ENCODE measurements at regions not wholly inside any gene's neighbourhood (a gene's known extent, or its start where the extent isn't known, plus 50 kb on each side); places are given as distances from the start of the nearest gene placed in this dataset.

DNA sequence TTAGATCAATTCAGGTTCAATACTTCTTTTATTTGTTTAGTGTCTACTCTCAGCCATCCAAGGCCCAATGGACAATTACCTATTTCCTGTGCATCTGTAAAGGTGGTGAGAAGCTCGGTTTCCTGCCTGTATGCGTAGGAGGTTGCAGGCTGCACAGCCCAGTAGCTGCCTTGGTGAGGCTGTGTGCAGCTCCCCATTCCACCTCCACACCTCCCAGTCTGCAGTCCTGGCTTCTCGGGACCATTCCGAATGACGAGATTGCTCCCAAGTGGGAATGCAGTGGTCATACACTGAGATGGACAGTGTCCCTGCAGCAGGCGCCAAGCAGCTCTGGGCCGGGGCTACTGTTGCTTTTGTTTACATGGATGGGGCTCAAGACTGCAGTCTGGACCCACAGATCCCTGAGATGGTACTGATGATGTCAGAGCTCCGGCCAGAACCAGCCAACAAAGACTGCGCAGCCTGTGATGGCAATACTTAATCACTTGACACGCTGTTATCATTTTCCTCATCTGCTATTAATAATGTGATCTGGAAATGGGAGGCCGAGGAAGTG is 206.1 kb upstream of the IRX1 start:
- H3K27me3 ChIP-seq (ENCODE audit: control insufficient read depth in 3 of 3, insufficient read depth in 3 of 3, low read length in 3 of 3): peaks cover 0 to 4% (median 4%) of the 10 kb centered on the region in 3 donors
- H3K27ac ChIP-seq (ENCODE audit: low read depth, low read length): no peak overlapping the region
- peaks cover 1 to 10% (median 9%) of the 10 kb centered on the region in 3 donors for H3K4me1 ChIP-seq (ENCODE audit: control insufficient read depth in 3 of 3, insufficient read depth in 3 of 3, low read length in 3 of 3)
- H3K9me3 ChIP-seq (ENCODE audit: control insufficient read depth in 3 of 3, low read length in 3 of 3): no peaks in the 10 kb centered on the region
- no peak overlapping the region for H3K4me3 ChIP-seq (ENCODE audit: low read length in 3 of 3)
- H3K36me3 ChIP-seq (ENCODE audit: control insufficient read depth in 3 of 3, insufficient read depth in 3 of 3, low read length in 3 of 3): no peaks in the 10 kb centered on the region
- no peak overlapping the region for H3K9ac ChIP-seq (ENCODE audit: low read depth in 1 of 3, low read length in 3 of 3)

DNA sequence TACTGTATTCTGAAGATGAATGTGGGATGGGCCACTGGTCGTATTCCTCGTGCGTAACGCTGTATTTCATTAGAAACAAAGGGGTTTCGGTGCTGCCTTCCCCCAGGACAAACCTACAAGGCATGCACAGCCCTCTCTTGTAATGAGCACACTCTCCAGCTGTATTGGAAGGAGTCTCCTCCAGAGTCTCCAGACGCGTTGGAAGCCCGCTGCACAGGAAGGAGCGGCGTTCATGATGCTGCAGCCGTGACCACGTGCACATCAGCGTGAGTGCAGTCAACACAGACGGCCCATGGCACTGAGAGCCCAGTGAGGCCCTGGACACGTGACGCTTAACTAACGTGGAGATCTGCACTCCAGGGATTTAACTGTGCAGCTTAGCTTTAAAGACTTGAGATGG is 209.0 kb upstream of the IRX1 start:
- H3K27me3 ChIP-seq (ENCODE audit: control insufficient read depth in 3 of 3, insufficient read depth in 3 of 3, low read length in 3 of 3): peaks cover 0 to 4% (median 4%) of the 10 kb centered on the region in 3 donors
- no peaks in the 10 kb centered on the region for H3K36me3 ChIP-seq (ENCODE audit: control insufficient read depth in 3 of 3, insufficient read depth in 3 of 3, low read length in 3 of 3)
- H3K9me3 ChIP-seq (ENCODE audit: control insufficient read depth in 3 of 3, low read length in 3 of 3): peaks cover 0 to 3% (median 0%) of the 10 kb centered on the region in 3 donors
- no peak overlapping the region for H3K4me3 ChIP-seq (ENCODE audit: low read length in 3 of 3)
- no peak overlapping the region for H3K27ac ChIP-seq (ENCODE audit: low read depth, low read length)
- no peaks in the 10 kb centered on the region for H3K4me1 ChIP-seq (ENCODE audit: control insufficient read depth in 3 of 3, insufficient read depth in 3 of 3, low read length in 3 of 3)
- no peak overlapping the region for H3K9ac ChIP-seq (ENCODE audit: low read depth in 1 of 3, low read length in 3 of 3)

DNA sequence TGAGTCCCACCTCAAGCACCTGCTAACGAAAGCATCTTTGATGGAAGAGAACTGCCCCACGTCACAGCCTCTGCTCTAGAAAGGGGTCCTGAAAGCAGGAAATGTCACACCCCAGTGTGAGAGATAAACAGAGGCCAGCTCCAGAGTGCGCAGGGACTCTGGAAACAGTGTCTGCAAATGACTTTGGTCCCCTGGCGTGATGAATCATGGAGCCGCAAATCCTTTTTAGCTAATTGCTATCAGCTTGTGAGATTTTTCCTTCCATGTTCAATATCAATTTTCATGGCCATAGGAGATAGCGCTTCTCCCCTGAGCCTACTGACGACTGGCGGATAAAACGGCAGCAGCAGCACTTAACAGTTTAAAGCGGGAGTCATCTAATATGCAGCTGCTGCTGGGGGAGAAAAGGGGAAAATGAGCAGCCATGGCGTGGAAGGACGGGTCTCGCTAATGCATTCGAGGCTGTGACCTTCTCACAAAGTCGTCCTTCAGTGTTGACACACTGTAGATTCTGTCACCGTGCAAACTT is 209.6 kb upstream of the IRX1 start:
- Histone ChIP-seq H3K4me1 (ENCODE audit: control insufficient read depth in 3 of 3, insufficient read depth in 3 of 3, low read length in 3 of 3) (no peaks in the 10 kb centered on the region), H3K27me3 (ENCODE audit: control insufficient read depth in 3 of 3, insufficient read depth in 3 of 3, low read length in 3 of 3) (peaks cover 0 to 4% (median 4%) of the 10 kb centered on the region in 3 donors), H3K36me3 (ENCODE audit: control insufficient read depth in 3 of 3, insufficient read depth in 3 of 3, low read length in 3 of 3) (no peaks in the 10 kb centered on the region), H3K27ac (ENCODE audit: low read depth, low read length) (no peak overlapping the region), H3K9ac (ENCODE audit: low read depth in 1 of 3, low read length in 3 of 3) (no peak overlapping the region), H3K4me3 (ENCODE audit: low read length in 3 of 3) (no peak overlapping the region), H3K9me3 (ENCODE audit: control insufficient read depth in 3 of 3, low read length in 3 of 3) (peaks cover 0 to 3% (median 0%) of the 10 kb centered on the region in 3 donors)

DNA sequence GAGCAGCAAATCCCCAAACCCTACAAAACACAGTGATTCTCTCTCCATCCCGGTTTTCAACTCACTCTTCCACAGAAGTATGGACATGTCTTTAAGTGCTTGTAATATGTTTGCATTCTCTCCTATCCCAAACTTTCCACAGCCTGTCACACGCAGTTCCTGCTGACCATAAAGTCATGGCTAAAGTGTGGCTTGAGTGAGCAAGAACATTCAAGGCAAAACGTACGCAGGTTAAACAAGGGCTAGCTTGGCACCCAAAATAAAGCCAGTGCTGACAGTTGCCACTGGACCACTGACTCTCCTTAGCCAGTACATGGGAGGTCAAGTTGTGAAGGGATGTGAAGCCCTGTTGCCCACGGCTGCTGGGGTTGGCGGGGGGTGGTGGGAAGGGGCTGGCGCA is 211.1 kb upstream of the IRX1 start:
- Histone ChIP-seq H3K9ac (ENCODE audit: low read depth in 1 of 3, low read length in 3 of 3) (no peak overlapping the region), H3K36me3 (ENCODE audit: control insufficient read depth in 3 of 3, insufficient read depth in 3 of 3, low read length in 3 of 3) (no peaks in the 10 kb centered on the region), H3K9me3 (ENCODE audit: control insufficient read depth in 3 of 3, low read length in 3 of 3) (peaks cover 0 to 3% (median 0%) of the 10 kb centered on the region in 3 donors), H3K4me3 (ENCODE audit: low read length in 3 of 3) (no peak overlapping the region), H3K27me3 (ENCODE audit: control insufficient read depth in 3 of 3, insufficient read depth in 3 of 3, low read length in 3 of 3) (peaks cover 0 to 4% (median 4%) of the 10 kb centered on the region in 3 donors), H3K27ac (ENCODE audit: low read depth, low read length) (no peak overlapping the region), H3K4me1 (ENCODE audit: control insufficient read depth in 3 of 3, insufficient read depth in 3 of 3, low read length in 3 of 3) (no peaks in the 10 kb centered on the region)

DNA sequence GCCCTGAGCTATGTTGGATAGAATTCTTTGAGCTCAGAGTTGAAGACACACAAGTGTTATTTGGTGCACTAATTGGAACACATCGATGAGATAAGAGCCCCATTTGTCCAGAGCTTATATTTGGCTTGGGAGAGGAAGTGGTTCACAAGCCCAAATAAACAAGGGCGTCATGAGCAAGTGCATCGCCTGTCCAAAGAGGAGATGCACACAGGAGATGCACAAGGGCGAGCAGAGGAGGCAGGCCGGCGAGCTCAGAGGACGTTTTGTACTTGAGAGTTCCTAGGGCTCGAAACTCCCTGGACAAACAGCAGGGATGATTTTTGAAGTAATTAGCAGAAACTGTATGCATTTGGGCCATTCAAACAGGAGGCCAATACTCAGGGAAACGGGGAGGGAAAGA is 212.8 kb upstream of the IRX1 start:
- Histone ChIP-seq H3K27ac (ENCODE audit: low read depth, low read length) (no peak overlapping the region), H3K36me3 (ENCODE audit: control insufficient read depth in 3 of 3, insufficient read depth in 3 of 3, low read length in 3 of 3) (no peaks in the 10 kb centered on the region), H3K4me3 (ENCODE audit: low read length in 3 of 3) (no peak overlapping the region), H3K27me3 (ENCODE audit: control insufficient read depth in 3 of 3, insufficient read depth in 3 of 3, low read length in 3 of 3) (peaks cover 0 to 4% (median 4%) of the 10 kb centered on the region in 3 donors), H3K9ac (ENCODE audit: low read depth in 1 of 3, low read length in 3 of 3) (no peak overlapping the region), H3K4me1 (ENCODE audit: control insufficient read depth in 3 of 3, insufficient read depth in 3 of 3, low read length in 3 of 3) (no peaks in the 10 kb centered on the region), H3K9me3 (ENCODE audit: control insufficient read depth in 3 of 3, low read length in 3 of 3) (peaks cover 0 to 3% (median 0%) of the 10 kb centered on the region in 3 donors)

DNA sequence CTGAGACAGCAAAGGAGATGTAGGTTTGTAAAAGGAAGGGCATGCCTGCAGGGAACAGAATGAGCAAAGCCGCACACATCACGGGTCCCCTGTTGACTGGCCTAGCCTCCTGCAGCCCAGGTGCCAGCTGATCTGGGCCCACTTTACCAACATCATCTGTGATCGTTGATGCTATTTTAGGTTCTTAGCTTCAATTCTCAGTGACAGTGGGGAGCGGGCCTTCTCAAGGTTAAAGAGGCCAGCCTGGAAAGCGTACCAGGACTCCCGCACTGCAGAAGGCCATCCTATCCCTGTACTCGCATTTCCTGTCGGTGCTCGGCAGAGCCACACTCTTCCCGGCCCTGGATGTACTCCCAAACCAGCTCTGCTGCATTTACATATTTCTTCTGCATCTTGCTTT is 213.5 kb upstream of the IRX1 start:
- H3K27ac ChIP-seq (ENCODE audit: low read depth, low read length): no peak overlapping the region
- no peaks in the 10 kb centered on the region for H3K4me1 ChIP-seq (ENCODE audit: control insufficient read depth in 3 of 3, insufficient read depth in 3 of 3, low read length in 3 of 3)
- no peaks in the 10 kb centered on the region for H3K36me3 ChIP-seq (ENCODE audit: control insufficient read depth in 3 of 3, insufficient read depth in 3 of 3, low read length in 3 of 3)
- H3K9ac ChIP-seq (ENCODE audit: low read depth in 1 of 3, low read length in 3 of 3): no peak overlapping the region
- H3K27me3 ChIP-seq (ENCODE audit: control insufficient read depth in 3 of 3, insufficient read depth in 3 of 3, low read length in 3 of 3): peaks cover 0 to 4% (median 4%) of the 10 kb centered on the region in 3 donors
- no peak overlapping the region for H3K4me3 ChIP-seq (ENCODE audit: low read length in 3 of 3)
- peaks cover 0 to 3% (median 0%) of the 10 kb centered on the region in 3 donors for H3K9me3 ChIP-seq (ENCODE audit: control insufficient read depth in 3 of 3, low read length in 3 of 3)

DNA sequence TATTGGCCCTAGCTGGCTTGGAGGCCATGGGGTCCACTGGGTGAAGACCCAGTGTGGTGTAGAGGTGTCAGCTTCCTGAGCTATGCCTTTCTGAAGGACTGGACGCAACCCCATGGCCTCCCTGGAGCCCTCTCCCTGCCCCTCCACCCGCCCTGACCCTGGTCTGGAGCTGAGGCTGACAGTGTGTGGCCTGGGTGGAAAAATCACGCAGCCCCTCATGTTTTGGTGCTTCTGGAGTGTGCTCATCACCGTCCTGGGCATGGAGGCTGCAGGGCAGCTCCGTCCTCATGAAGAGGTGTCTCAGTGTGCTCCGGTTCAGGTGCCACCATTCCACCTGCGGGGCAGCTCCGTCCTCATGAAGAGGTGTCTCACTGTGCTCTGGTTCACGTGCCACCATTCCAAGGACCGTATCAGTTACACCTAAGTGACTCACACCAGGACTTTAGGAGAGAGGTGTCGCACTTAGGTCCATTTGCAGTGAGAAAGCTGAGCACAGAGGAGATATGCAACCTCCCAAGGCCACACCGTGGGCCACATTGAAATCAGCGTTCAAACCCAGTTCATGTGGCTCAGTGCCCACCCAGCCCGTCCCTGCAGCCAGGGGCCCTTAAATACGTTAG is 214.3 kb upstream of the IRX1 start:
- Histone ChIP-seq H3K27me3 (ENCODE audit: control insufficient read depth in 3 of 3, insufficient read depth in 3 of 3, low read length in 3 of 3) (peaks cover 0 to 4% (median 2%) of the 10 kb centered on the region in 3 donors), H3K27ac (ENCODE audit: low read depth, low read length) (no peak overlapping the region), H3K9ac (ENCODE audit: low read depth in 1 of 3, low read length in 3 of 3) (no peak overlapping the region), H3K4me3 (ENCODE audit: low read length in 3 of 3) (no peak overlapping the region), H3K4me1 (ENCODE audit: control insufficient read depth in 3 of 3, insufficient read depth in 3 of 3, low read length in 3 of 3) (no peaks in the 10 kb centered on the region), H3K36me3 (ENCODE audit: control insufficient read depth in 3 of 3, insufficient read depth in 3 of 3, low read length in 3 of 3) (no peaks in the 10 kb centered on the region), H3K9me3 (ENCODE audit: control insufficient read depth in 3 of 3, low read length in 3 of 3) (peaks cover 0 to 3% (median 0%) of the 10 kb centered on the region in 3 donors)

DNA sequence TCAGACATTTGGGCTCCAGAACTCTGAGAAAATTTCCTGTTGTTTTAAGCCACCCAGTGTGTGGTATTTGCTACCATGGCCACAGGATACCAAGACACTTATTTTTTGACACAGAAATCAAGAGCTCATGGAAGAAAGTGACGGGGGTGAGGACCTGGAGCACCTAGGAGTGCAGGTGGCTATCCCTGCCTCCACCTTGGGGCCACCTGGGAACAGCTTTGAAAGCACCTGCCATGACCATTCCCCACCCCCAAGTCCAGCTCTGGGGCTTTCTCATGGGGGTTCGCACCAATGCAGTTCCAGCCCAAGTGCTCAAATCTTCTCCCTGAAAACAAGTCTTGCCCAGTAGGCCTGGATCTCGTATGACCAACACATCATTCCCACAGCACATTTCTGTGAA is 214.9 kb upstream of the IRX1 start:
- no peaks in the 10 kb centered on the region for H3K36me3 ChIP-seq (ENCODE audit: control insufficient read depth in 3 of 3, insufficient read depth in 3 of 3, low read length in 3 of 3)
- H3K27ac ChIP-seq (ENCODE audit: low read depth, low read length): no peak overlapping the region
- no peak overlapping the region for H3K9ac ChIP-seq (ENCODE audit: low read depth in 1 of 3, low read length in 3 of 3)
- no peak overlapping the region for H3K4me3 ChIP-seq (ENCODE audit: low read length in 3 of 3)
- peaks cover 0 to 3% (median 0%) of the 10 kb centered on the region in 3 donors for H3K9me3 ChIP-seq (ENCODE audit: control insufficient read depth in 3 of 3, low read length in 3 of 3)
- H3K4me1 ChIP-seq (ENCODE audit: control insufficient read depth in 3 of 3, insufficient read depth in 3 of 3, low read length in 3 of 3): no peaks in the 10 kb centered on the region
- no peaks in the 10 kb centered on the region for H3K27me3 ChIP-seq (ENCODE audit: control insufficient read depth in 3 of 3, insufficient read depth in 3 of 3, low read length in 3 of 3)

DNA sequence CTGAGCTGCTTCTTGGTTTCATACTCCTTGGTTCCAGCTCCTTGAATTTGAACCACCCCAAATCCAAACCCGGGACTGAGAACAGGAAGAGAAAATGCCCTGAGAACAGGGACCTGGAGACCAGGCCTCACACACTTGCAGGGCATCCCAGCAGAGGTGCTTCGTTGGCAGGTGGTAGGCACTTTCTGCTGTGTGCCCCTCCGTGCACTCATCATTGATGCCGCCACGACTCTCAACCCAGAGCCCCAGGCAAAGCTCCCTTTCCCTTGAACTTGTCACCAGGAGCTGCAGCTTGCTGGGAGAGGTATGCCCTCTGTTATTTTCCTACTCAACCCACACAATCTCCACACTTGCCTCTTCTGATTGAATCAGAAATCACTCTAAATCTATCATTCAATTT is 217.8 kb upstream of the IRX1 start:
- Histone ChIP-seq H3K4me3 (ENCODE audit: low read length in 3 of 3) (no peak overlapping the region), H3K4me1 (ENCODE audit: control insufficient read depth in 3 of 3, insufficient read depth in 3 of 3, low read length in 3 of 3) (no peaks in the 10 kb centered on the region), H3K27ac (ENCODE audit: low read depth, low read length) (no peak overlapping the region), H3K9me3 (ENCODE audit: control insufficient read depth in 3 of 3, low read length in 3 of 3) (peaks cover 3 to 9% (median 9%) of the 10 kb centered on the region in 3 donors), H3K27me3 (ENCODE audit: control insufficient read depth in 3 of 3, insufficient read depth in 3 of 3, low read length in 3 of 3) (no peaks in the 10 kb centered on the region), H3K36me3 (ENCODE audit: control insufficient read depth in 3 of 3, insufficient read depth in 3 of 3, low read length in 3 of 3) (no peaks in the 10 kb centered on the region), H3K9ac (ENCODE audit: low read depth in 1 of 3, low read length in 3 of 3) (no peak overlapping the region)

DNA sequence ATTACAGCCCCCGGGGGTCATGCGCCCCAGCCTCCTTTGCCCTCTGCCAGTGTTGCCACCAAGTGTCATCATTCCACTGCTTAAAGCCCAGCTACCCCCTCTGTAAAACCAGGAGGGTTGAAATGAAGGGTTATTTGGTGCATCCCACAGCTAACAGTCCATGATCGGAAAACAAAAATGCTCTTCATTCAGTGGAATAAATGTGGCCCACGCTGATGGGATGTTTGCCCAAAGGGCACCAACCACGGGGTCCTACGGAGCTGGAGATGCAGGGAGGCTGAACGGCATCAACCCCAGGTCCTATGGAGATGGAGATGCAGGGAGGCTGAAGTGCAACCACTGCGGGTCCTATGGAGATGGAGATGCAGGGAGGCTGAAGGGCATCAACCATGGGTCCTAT is 218.5 kb upstream of the IRX1 start:
- no peak overlapping the region for H3K9ac ChIP-seq (ENCODE audit: low read depth in 1 of 3, low read length in 3 of 3)
- no peaks in the 10 kb centered on the region for H3K4me1 ChIP-seq (ENCODE audit: control insufficient read depth in 3 of 3, insufficient read depth in 3 of 3, low read length in 3 of 3)
- H3K27me3 ChIP-seq (ENCODE audit: control insufficient read depth in 3 of 3, insufficient read depth in 3 of 3, low read length in 3 of 3): no peaks in the 10 kb centered on the region
- H3K9me3 ChIP-seq (ENCODE audit: control insufficient read depth in 3 of 3, low read length in 3 of 3): peaks cover 5 to 9% (median 7%) of the 10 kb centered on the region in 3 donors
- H3K27ac ChIP-seq (ENCODE audit: low read depth, low read length): no peak overlapping the region
- H3K4me3 ChIP-seq (ENCODE audit: low read length in 3 of 3): no peak overlapping the region
- H3K36me3 ChIP-seq (ENCODE audit: control insufficient read depth in 3 of 3, insufficient read depth in 3 of 3, low read length in 3 of 3): no peaks in the 10 kb centered on the region

Measured in skeletal muscle tissue (tissue), 3 donors.